HepG2 (cell line): ENCODE measurements at regions not wholly inside any gene's neighbourhood (a gene's known extent, or its start where the extent isn't known, plus 50 kb on each side); places are given as distances from the start of the nearest gene placed in this dataset.

ENCODE experiments used
- ATAC-seq: fragments of 200-7000 bp; cut with Tn5 transposase; 3 replicates; pipeline ENCODE4 v1.9.1; 2020; ENCODE audit warnings: mild to moderate bottlenecking, moderate library complexity
- BruUV-seq: library from RNA; stranded (reverse); fragments of 400-500 nt; replicated peaks from 2 replicates; lab custom pipeline; 2021; lab: Mats Ljungman, UMichigan
- CTCF ChIA-PET: fragments of 300-600 bp; formaldehyde crosslinking; extraction: SDS; loops from one replicate; lab custom pipeline; 2021; ENCODE audit warnings: low total read pairs, inconsistent platforms, low intra/inter-chr PET ratio; lab: Yijun Ruan, JAX
- POLR2A ChIA-PET: fragments of 350-600 bp; sonication (Branson Sonifier 250); formaldehyde crosslinking; loops from one replicate; lab custom pipeline; 2020; ENCODE audit warnings: antibody characterized with exemption, inconsistent platforms; lab: Yijun Ruan, JAX
- DNase-seq: peaks from one replicate; pipeline ENCODE4 v3.0.0-alpha.2; 2015; ENCODE audit warnings: low spot score
- FAIRE-seq: peaks from 3 replicates; lab custom pipeline; 2011; peaks lifted over from hg19 to GRCh38; lab: Jason Lieb, UNC
- H2AFZ ChIP-seq: one replicate; pipeline ENCODE4 v1.6.1; 2011; ENCODE audit warnings: low read length, inconsistent platforms
- H3K27ac ChIP-seq: fragments of 300-600 bp; 3 replicates; pipeline ENCODE4 v1.8.0; 2011; ENCODE audit warnings: mixed run types, mild to moderate bottlenecking, mixed read lengths, low read length, inconsistent platforms; ENCODE audit not compliant: insufficient read depth; ENCODE audit errors: extremely low read length
- H3K27me3 ChIP-seq, 2 experiments: fragments of 200-600 bp in 1 of 2; 2 replicates in 1 of 2; 3 replicates in 1 of 2; pipeline versions ENCODE4 v1.6.0 to v1.8.0; 2011; ENCODE audit warnings: low read length in 2 of 2, mild to moderate bottlenecking in 2 of 2, moderate library complexity in 2 of 2, inconsistent platforms in 1 of 2; ENCODE audit not compliant: insufficient read depth in 2 of 2, control insufficient read depth in 1 of 2
- H3K36me3 ChIP-seq, 2 experiments: fragments of 200-600 bp in 1 of 2; replicated peaks in 1 of 2; 2 replicates in 1 of 2; 3 replicates in 1 of 2; pipeline versions ENCODE4 v1.5.1 to v1.8.0; 2011; ENCODE audit warnings: low read length in 2 of 2, inconsistent platforms in 1 of 2; ENCODE audit not compliant: insufficient read depth in 2 of 2, control insufficient read depth in 1 of 2
- H3K4me1 ChIP-seq: 2 replicates; pipeline ENCODE4 v1.5.1; 2012; ENCODE audit warnings: low read length, inconsistent platforms; ENCODE audit not compliant: insufficient read depth
- H3K4me2 ChIP-seq: 2 replicates; pipeline ENCODE4 v1.6.0; 2011; ENCODE audit warnings: low read depth, low read length, inconsistent platforms
- H3K4me3 ChIP-seq, 3 experiments: fragments of 200-600 bp in 1 of 3; sonication (generic), shearing (Covaris generic) in 1 of 3; replicated peaks in 1 of 3; 2 replicates each; pipeline ENCODE4 v1.5.1; 2011 to 2016; ENCODE audit warnings: low read length in 3 of 3, inconsistent platforms in 2 of 3, low read depth in 2 of 3, mild to moderate bottlenecking in 2 of 3, control low read depth in 1 of 3, mixed read lengths in 1 of 3; ENCODE audit not compliant: insufficient read depth in 1 of 3
- H3K79me2 ChIP-seq: one replicate; pipeline ENCODE4 v1.6.1; 2011; ENCODE audit warnings: low read length, inconsistent platforms; ENCODE audit not compliant: insufficient read depth
- H3K9ac ChIP-seq: 2 replicates; pipeline ENCODE4 v1.6.0; 2011; ENCODE audit warnings: mild to moderate bottlenecking, low read depth, low read length, inconsistent platforms; ENCODE audit not compliant: insufficient read depth
- H3K9me3 ChIP-seq: 2 replicates; pipeline ENCODE4 v1.5.1; 2012; ENCODE audit warnings: mild to moderate bottlenecking, low read length
- H4K20me1 ChIP-seq: 2 replicates; pipeline ENCODE4 v1.6.0; 2011; ENCODE audit warnings: inconsistent platforms, mild to moderate bottlenecking, low read length, moderate library complexity; ENCODE audit not compliant: insufficient read depth
- ETV5 ChIP-seq: IDR thresholded peaks from 2 replicates; pipeline ENCODE4 v1.6.1; 2018; ENCODE audit warnings: missing biosample characterization, missing genetic modification reagents, inconsistent platforms, borderline replicate concordance
- JARID2 ChIP-seq: sonication (generic); formaldehyde crosslinking; IDR thresholded peaks from 2 replicates; pipeline ENCODE4 v1.8.1; 2023; ENCODE audit warnings: missing genetic modification reagents, inconsistent platforms; ENCODE audit not compliant: insufficient replicate concordance
- KDM3A ChIP-seq: IDR thresholded peaks from 2 replicates; pipeline ENCODE4 v1.6.1; 2018; ENCODE audit warnings: low read depth, missing compliant biosample characterization
- MZF1 ChIP-seq: sonication (generic); formaldehyde crosslinking; IDR thresholded peaks from 2 replicates; pipeline ENCODE4 v1.8.1; 2023; ENCODE audit warnings: mild to moderate bottlenecking, missing genetic modification reagents, borderline replicate concordance
- RARG ChIP-seq: sonication (generic); formaldehyde crosslinking; IDR thresholded peaks from 2 replicates; pipeline ENCODE4 v1.4.0; 2020; ENCODE audit warnings: low read depth, mild to moderate bottlenecking, missing genetic modification reagents
- SP2 ChIP-seq: sonication (generic); formaldehyde crosslinking; IDR thresholded peaks from 2 replicates; pipeline ENCODE4 v1.5.1; 2020; ENCODE audit warnings: mild to moderate bottlenecking, missing genetic modification reagents
- SRSF1 ChIP-seq: fragments of 200-400 bp; formaldehyde crosslinking; optimal IDR thresholded peaks from 2 replicates; pipeline ENCODE3; 2017; ENCODE audit warnings: mild to moderate bottlenecking, low read depth, low read length, moderate library complexity
- THAP11 ChIP-seq: IDR thresholded peaks from 2 replicates; pipeline ENCODE4 v1.6.1; 2016; ENCODE audit warnings: missing biosample characterization, missing genetic modification reagents
- ZNF225 ChIP-seq: sonication (generic); formaldehyde crosslinking; IDR thresholded peaks from 2 replicates; pipeline ENCODE4 v1.4.0; 2020; ENCODE audit warnings: mild to moderate bottlenecking, missing genetic modification reagents
- ZNF3 ChIP-seq: IDR thresholded peaks from 2 replicates; pipeline ENCODE4 v1.7.0; 2017; ENCODE audit warnings: inconsistent platforms
- ZNF546 ChIP-seq: sonication (generic); formaldehyde crosslinking; conservative IDR thresholded peaks from 2 replicates; pipeline ENCODE4 v1.8.1; 2023; ENCODE audit warnings: mild to moderate bottlenecking, missing genetic modification reagents
- ZNF552 ChIP-seq: sonication (generic); formaldehyde crosslinking; IDR thresholded peaks from 2 replicates; pipeline ENCODE4 v1.9.0; 2022; ENCODE audit warnings: missing genetic modification reagents, mild to moderate bottlenecking, borderline replicate concordance
- ZNF567 ChIP-seq: sonication (generic); formaldehyde crosslinking; IDR thresholded peaks from 2 replicates; pipeline ENCODE4 v1.8.1; 2023; ENCODE audit warnings: mild to moderate bottlenecking, missing genetic modification reagents, borderline replicate concordance
- ZNF615 ChIP-seq: sonication (generic); formaldehyde crosslinking; IDR thresholded peaks from 2 replicates; pipeline ENCODE4 v1.5.0; 2020; ENCODE audit warnings: mild to moderate bottlenecking, missing genetic modification reagents, borderline replicate concordance
- WGBS: methylation state at CpG from one replicate; pipeline ENCODE4 v1.1.6; 2017; ENCODE audit warnings: low lambda C conversion rate; 5-methylcytosine and 5-hydroxymethylcytosine counted together
- in situ Hi-C: cut with HindIII; loops from 2 replicates; pipeline ENCODE4 v1.10.0; 2017; ENCODE audit warnings: low pct_unique_long_range_greater_than_20kb; ENCODE audit not compliant: extremely low pct_ligation_motif_present
- intact Hi-C: fragments of 100-400 bp; cut with micrococcal nuclease; formaldehyde crosslinking; loops from one replicate; pipeline ENCODE4 v1.10.0; 2022; ENCODE audit not compliant: unreplicated experiment
- TF ChIP-seq, protein P1 (sequence below): sonication (generic); formaldehyde crosslinking; IDR thresholded peaks from 2 replicates; pipeline ENCODE4 v1.4.0; 2020; ENCODE audit warnings: missing genetic modification reagents, borderline replicate concordance
- TF ChIP-seq, protein P2 (sequence below), 2 experiments: sonication (generic) in 1 of 2; formaldehyde crosslinking in 1 of 2; IDR thresholded peaks; 2 replicates each; pipeline versions ENCODE4 v1.4.0 to v1.6.1; 2018 to 2020; ENCODE audit warnings: missing genetic modification reagents in 2 of 2, borderline replicate concordance in 1 of 2, low read depth in 1 of 2, mild to moderate bottlenecking in 1 of 2, missing biosample characterization in 1 of 2

DNA sequence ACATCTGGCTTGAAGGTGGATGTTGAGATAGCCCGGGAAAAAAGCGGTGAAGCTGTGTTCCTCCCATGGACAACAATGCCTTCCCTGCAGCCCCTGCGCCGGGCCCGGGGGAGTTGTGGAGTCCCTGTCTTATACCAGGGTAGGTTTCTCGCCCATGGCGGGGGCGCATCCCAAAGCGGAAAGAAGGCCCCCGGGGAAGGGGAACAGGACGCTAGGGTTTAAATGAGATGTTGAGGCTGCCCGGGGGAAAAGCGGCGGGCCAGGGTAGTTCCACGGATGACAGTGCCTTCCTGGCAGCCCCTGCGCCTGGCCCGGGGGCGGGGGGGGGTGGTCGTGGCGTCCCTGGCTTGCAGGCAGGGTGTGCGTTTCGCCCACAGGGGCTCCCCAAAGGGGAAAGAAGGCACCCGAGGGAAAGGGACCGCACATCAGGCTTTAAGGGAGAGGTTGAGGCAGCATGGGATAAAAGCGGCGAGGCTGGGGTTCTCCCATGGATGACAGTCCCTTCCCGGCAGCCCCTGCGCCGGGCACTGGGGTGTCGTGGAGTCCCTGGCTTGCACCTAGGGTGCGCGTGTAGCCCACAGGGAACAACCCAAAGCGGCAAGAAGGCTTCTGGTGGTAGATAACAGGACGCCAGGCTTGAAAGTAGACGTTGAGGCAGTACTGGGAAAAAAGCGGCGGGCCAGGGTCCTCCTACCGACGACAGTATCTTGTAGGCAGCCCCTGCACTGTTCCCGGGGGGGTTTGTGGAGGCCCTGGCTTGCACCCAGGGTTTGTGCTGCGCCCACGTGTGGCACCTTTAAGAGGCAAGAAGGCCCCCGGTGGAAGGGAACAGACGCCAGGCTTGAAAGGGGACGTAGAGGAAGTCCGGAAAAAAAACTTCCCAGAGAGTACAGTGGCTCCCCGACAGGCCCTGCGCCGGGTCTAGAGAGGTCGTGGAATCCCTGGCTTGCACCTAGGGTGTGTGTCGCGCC lies 160.8 kb upstream of the ALG10B start (continued):
- TF ChIP-seq, protein P1, sequence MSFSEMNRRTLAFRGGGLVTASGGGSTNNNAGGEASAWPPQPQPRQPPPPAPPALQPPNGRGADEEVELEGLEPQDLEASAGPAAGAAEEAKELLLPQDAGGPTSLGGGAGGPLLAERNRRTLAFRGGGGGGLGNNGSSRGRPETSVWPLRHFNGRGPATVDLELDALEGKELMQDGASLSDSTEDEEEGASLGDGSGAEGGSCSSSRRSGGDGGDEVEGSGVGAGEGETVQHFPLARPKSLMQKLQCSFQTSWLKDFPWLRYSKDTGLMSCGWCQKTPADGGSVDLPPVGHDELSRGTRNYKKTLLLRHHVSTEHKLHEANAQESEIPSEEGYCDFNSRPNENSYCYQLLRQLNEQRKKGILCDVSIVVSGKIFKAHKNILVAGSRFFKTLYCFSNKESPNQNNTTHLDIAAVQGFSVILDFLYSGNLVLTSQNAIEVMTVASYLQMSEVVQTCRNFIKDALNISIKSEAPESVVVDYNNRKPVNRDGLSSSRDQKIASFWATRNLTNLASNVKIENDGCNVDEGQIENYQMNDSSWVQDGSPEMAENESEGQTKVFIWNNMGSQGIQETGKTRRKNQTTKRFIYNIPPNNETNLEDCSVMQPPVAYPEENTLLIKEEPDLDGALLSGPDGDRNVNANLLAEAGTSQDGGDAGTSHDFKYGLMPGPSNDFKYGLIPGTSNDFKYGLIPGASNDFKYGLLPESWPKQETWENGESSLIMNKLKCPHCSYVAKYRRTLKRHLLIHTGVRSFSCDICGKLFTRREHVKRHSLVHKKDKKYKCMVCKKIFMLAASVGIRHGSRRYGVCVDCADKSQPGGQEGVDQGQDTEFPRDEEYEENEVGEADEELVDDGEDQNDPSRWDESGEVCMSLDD (CRISPR knock-in tag), result no peak
- TF ChIP-seq, protein P2, sequence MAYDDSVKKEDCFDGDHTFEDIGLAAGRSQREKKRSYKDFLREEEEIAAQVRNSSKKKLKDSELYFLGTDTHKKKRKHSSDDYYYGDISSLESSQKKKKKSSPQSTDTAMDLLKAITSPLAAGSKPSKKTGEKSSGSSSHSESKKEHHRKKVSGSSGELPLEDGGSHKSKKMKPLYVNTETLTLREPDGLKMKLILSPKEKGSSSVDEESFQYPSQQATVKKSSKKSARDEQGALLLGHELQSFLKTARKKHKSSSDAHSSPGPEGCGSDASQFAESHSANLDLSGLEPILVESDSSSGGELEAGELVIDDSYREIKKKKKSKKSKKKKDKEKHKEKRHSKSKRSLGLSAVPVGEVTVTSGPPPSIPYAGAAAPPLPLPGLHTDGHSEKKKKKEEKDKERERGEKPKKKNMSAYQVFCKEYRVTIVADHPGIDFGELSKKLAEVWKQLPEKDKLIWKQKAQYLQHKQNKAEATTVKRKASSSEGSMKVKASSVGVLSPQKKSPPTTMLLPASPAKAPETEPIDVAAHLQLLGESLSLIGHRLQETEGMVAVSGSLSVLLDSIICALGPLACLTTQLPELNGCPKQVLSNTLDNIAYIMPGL (CRISPR knock-in tag; IDR thresholded peaks at IDR 0.05; ENCODE audit: borderline replicate concordance in 1 of 2, low read depth in 1 of 2), result no peak
- no peak for TF ChIP-seq MZF1

DNA sequence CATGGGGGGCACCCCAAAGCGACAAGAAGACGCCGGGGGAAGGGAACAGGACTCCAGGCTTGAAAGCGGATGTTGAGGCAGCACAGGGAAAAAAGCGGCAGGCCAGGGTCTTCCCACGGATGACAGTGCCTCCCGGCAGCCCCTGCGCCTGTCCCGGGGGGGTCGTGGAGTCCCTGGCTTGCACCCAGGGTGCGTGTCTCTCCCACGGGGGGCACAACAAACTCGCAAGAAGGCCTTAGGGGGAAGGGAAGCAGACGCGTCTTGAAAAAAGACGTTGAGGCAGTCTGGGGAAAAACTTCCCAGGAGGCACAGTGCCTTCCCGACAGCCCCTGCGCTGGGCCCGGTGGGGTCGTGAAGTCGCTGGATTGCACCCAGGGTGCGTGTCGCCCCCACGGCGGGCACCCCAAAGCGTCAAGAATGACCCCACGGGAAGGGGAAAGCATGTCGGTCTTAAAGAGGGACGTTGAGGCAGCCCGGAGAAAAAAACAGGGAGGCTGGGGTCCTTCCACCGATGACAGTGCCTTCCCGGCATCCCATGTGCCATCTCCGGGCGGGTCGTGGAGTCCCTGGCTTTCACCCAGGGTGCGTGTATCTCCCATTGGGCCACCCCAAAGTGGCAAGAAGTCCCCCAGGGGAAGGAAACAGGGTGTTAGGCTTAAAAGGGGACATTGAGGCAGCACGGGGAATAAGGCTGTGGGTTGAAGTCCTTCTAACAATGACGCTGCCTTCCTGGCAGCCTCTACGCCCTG lies 159.9 kb upstream of the ALG10B start:
- Histone ChIP-seq H3K79me2 (no peaks in the 10 kb centered on the region), H3K27me3 (peaks cover 4 to 56% of the 10 kb centered on the region in 2 experiments; a peak in 4 of 5 replicates), H4K20me1 (no peaks in the 10 kb centered on the region), H3K9me3 (no peaks in the 10 kb centered on the region), H3K36me3 (no peaks in the 10 kb centered on the region), H2AFZ (no peak overlapping the region), H3K4me2 (no peak overlapping the region), H3K4me3 (no peak overlapping the region), H3K4me1 (no peaks in the 10 kb centered on the region), H3K9ac (no peak overlapping the region), H3K27ac (no peak overlapping the region)
- BruUV-seq, result no TSS peak
- CTCF ChIA-PET, result no interaction called here
- WGBS, result 30% methylated on average over 27 of the region's 39 CpGs
- no peak for DNase-seq
- no peak for FAIRE-seq
- intact Hi-C loops (no loop called here), in situ Hi-C loops (no loop called here)
- no peak for ATAC-seq
- POLR2A ChIA-PET, result no interaction called here
- TF ChIP-seq JARID2, result no peak
- no peak for TF ChIP-seq ZNF567 (CRISPR knock-in tag)
- no peak for TF ChIP-seq RARG (CRISPR knock-in tag)
- TF ChIP-seq ZNF225, result no peak
- no peak for TF ChIP-seq SRSF1
- TF ChIP-seq ZNF546 (CRISPR knock-in tag), result no peak
- no peak for TF ChIP-seq ZNF615 (CRISPR knock-in tag)
- no peak for TF ChIP-seq KDM3A (CRISPR knock-in tag)
- no peak for TF ChIP-seq SP2 (CRISPR knock-in tag)
- no peak for TF ChIP-seq ETV5 (CRISPR knock-in tag)
- no peak for TF ChIP-seq ZNF552 (CRISPR knock-in tag)
- no peak for TF ChIP-seq THAP11
- TF ChIP-seq ZNF3 (CRISPR knock-in tag), result no peak
